SK-N-SH (cell line): ENCODE measurements at regions not wholly inside any gene's neighbourhood (a gene's known extent, or its start where the extent isn't known, plus 50 kb on each side); places are given as distances from the start of the nearest gene placed in this dataset.

Experiments
- CHD2 ChIP-seq: fragments of 150-350 bp; IDR thresholded peaks from 2 replicates; pipeline ENCODE4 v1.6.1; 2018; ENCODE audit warnings: low read length; ENCODE audit not compliant: partially characterized antibody
- EP300 ChIP-seq, 2 experiments: IDR thresholded peaks; 2 replicates each; pipeline versions ENCODE4 v1.4.0 to v1.6.1; 2012; ENCODE audit warnings: borderline replicate concordance in 1 of 2, low read depth in 1 of 2, low read length in 1 of 2
- EZH2phosphoT487 ChIP-seq: fragments of 200-600 bp; sonication (generic); IDR thresholded peaks from 2 replicates; pipeline ENCODE4 v1.6.1; 2017; ENCODE audit warnings: low read depth, mixed run types, mild to moderate bottlenecking, antibody characterized with exemption, moderate library complexity, borderline replicate concordance
- JUND ChIP-seq: IDR thresholded peaks from 2 replicates; pipeline ENCODE4 v1.4.0; 2012
- NFIC ChIP-seq: IDR thresholded peaks from 2 replicates; pipeline ENCODE4 v1.4.0; 2012; ENCODE audit warnings: borderline replicate concordance
- POLR2AphosphoS5 ChIP-seq: IDR thresholded peaks from 2 replicates; pipeline ENCODE4 v1.6.1; 2012; ENCODE audit warnings: low read depth, low read length
- RAD21 ChIP-seq: IDR thresholded peaks from 2 replicates; pipeline ENCODE4 v1.6.1; 2012; ENCODE audit warnings: mild to moderate bottlenecking, low read length
- SIN3A ChIP-seq: IDR thresholded peaks from 2 replicates; pipeline ENCODE4 v1.6.1; 2012; ENCODE audit warnings: low read depth, mild to moderate bottlenecking, low read length, moderate library complexity, borderline replicate concordance
- SMC3 ChIP-seq: IDR thresholded peaks from 2 replicates; pipeline ENCODE4 v1.6.1; 2012; ENCODE audit warnings: low read depth, low read length, improper control_type of control experiment
- TF ChIP-seq, protein P1 (sequence below): IDR thresholded peaks from 2 replicates; pipeline ENCODE4; 2012
- TF ChIP-seq, protein P2 (sequence below): fragments of 200-600 bp; sonication (generic); IDR thresholded peaks from 2 replicates; pipeline ENCODE4 v1.6.1; 2017; ENCODE audit warnings: antibody characterized with exemption, mild to moderate bottlenecking, moderate library complexity
- TF ChIP-seq, protein P3 (sequence below): IDR thresholded peaks from 2 replicates; pipeline ENCODE4 v1.4.0; 2012; ENCODE audit warnings: low read depth, borderline replicate concordance
- TF ChIP-seq, protein P4 (sequence below): fragments of 150-350 bp; IDR thresholded peaks from 2 replicates; pipeline ENCODE4 v1.6.1; 2017; ENCODE audit warnings: antibody characterized with exemption, low read length, low read depth, borderline replicate concordance
- TF ChIP-seq, protein P5 (sequence below): fragments of 150-350 bp; IDR thresholded peaks from 2 replicates; pipeline ENCODE4 v1.6.1; 2016; ENCODE audit warnings: mild to moderate bottlenecking, low read depth, low read length

DNA sequence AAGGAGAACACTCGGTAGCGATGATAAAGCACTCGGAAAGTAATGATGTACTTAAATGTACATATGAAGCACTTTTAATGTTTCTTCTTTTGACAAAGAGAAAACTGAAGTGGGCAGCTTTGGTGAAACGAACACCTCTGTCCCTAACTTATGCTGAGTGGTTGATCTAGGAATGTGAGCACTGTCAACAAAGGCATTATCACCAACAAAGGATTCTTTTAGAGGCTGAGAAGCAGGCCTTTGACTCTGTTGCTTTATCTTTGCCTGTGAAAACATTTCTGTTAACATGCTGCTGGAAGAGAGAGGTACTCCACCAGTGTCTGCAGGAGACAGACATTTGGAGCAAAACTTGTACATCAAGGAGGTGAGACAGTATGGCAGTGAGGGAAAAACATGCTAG is 103.2 kb upstream of the VRK1 start:
- TF ChIP-seq EZH2phosphoT487 (no peak), POLR2AphosphoS5 (no peak), CHD2 (no peak), SIN3A (no peak), EP300 (IDR thresholded peaks at IDR 0.05; ENCODE audit: borderline replicate concordance in 1 of 2, low read depth in 1 of 2, low read length in 1 of 2) (no peak), SMC3 (no peak), RAD21 (no peak), JUND (no peak), NFIC (no peak)
- TF ChIP-seq, protein P1, sequence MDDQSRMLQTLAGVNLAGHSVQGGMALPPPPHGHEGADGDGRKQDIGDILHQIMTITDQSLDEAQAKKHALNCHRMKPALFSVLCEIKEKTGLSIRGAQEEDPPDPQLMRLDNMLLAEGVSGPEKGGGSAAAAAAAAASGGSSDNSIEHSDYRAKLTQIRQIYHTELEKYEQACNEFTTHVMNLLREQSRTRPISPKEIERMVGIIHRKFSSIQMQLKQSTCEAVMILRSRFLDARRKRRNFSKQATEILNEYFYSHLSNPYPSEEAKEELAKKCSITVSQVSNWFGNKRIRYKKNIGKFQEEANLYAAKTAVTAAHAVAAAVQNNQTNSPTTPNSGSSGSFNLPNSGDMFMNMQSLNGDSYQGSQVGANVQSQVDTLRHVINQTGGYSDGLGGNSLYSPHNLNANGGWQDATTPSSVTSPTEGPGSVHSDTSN: no peak
- TF ChIP-seq, protein P2, sequence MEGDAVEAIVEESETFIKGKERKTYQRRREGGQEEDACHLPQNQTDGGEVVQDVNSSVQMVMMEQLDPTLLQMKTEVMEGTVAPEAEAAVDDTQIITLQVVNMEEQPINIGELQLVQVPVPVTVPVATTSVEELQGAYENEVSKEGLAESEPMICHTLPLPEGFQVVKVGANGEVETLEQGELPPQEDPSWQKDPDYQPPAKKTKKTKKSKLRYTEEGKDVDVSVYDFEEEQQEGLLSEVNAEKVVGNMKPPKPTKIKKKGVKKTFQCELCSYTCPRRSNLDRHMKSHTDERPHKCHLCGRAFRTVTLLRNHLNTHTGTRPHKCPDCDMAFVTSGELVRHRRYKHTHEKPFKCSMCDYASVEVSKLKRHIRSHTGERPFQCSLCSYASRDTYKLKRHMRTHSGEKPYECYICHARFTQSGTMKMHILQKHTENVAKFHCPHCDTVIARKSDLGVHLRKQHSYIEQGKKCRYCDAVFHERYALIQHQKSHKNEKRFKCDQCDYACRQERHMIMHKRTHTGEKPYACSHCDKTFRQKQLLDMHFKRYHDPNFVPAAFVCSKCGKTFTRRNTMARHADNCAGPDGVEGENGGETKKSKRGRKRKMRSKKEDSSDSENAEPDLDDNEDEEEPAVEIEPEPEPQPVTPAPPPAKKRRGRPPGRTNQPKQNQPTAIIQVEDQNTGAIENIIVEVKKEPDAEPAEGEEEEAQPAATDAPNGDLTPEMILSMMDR: no peak
- TF ChIP-seq, protein P3, sequence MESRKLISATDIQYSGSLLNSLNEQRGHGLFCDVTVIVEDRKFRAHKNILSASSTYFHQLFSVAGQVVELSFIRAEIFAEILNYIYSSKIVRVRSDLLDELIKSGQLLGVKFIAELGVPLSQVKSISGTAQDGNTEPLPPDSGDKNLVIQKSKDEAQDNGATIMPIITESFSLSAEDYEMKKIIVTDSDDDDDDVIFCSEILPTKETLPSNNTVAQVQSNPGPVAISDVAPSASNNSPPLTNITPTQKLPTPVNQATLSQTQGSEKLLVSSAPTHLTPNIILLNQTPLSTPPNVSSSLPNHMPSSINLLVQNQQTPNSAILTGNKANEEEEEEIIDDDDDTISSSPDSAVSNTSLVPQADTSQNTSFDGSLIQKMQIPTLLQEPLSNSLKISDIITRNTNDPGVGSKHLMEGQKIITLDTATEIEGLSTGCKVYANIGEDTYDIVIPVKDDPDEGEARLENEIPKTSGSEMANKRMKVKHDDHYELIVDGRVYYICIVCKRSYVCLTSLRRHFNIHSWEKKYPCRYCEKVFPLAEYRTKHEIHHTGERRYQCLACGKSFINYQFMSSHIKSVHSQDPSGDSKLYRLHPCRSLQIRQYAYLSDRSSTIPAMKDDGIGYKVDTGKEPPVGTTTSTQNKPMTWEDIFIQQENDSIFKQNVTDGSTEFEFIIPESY: no peak
- TF ChIP-seq, protein P4, sequence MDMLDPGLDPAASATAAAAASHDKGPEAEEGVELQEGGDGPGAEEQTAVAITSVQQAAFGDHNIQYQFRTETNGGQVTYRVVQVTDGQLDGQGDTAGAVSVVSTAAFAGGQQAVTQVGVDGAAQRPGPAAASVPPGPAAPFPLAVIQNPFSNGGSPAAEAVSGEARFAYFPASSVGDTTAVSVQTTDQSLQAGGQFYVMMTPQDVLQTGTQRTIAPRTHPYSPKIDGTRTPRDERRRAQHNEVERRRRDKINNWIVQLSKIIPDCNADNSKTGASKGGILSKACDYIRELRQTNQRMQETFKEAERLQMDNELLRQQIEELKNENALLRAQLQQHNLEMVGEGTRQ: no peak
- TF ChIP-seq, protein P5, sequence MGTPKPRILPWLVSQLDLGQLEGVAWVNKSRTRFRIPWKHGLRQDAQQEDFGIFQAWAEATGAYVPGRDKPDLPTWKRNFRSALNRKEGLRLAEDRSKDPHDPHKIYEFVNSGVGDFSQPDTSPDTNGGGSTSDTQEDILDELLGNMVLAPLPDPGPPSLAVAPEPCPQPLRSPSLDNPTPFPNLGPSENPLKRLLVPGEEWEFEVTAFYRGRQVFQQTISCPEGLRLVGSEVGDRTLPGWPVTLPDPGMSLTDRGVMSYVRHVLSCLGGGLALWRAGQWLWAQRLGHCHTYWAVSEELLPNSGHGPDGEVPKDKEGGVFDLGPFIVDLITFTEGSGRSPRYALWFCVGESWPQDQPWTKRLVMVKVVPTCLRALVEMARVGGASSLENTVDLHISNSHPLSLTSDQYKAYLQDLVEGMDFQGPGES: no peak
